Colonic mucosa (tissue), 4 donors: ENCODE measurements at regions not wholly inside any gene's neighbourhood (a gene's known extent, or its start where the extent isn't known, plus 50 kb on each side); places are given as distances from the start of the nearest gene placed in this dataset.

ENCODE experiments used
- DNase-seq: peaks from one replicate; pipeline ENCODE4 v3.0.0-alpha.2; 2020
- H3K27ac ChIP-seq: fragments of 200-600 bp; one replicate; pipeline ENCODE4 v1.8.0; 2021
- H3K27me3 ChIP-seq: fragments of 200-600 bp; one replicate; pipeline ENCODE4 v1.8.0; 2021
- H3K36me3 ChIP-seq: fragments of 200-600 bp; one replicate; pipeline ENCODE4 v1.8.0; 2021
- H3K4me1 ChIP-seq: fragments of 200-600 bp; one replicate; pipeline ENCODE4 v1.8.0; 2021; ENCODE audit warnings: mild to moderate bottlenecking
- H3K4me3 ChIP-seq: fragments of 200-600 bp; one replicate; pipeline ENCODE4 v1.8.0; 2021
- H3K9ac ChIP-seq, 2 donors: one replicate each; pipeline ENCODE4 v1.7.0; 2013; ENCODE audit warnings: control low read depth in 2 of 2, low read depth in 2 of 2, low read length in 2 of 2
- H3K9me3 ChIP-seq: fragments of 200-600 bp; one replicate; pipeline ENCODE4 v1.8.0; 2021
- intact Hi-C: fragments of 100-400 bp; cut with DNase I; formaldehyde crosslinking; loops from one replicate; pipeline ENCODE4 v1.14.1; 2022
- TF ChIP-seq, protein P1 (sequence below): fragments of 200-600 bp; IDR thresholded peaks from one replicate; pipeline ENCODE4 v1.8.0; 2022; ENCODE audit warnings: antibody characterized with exemption, mild to moderate bottlenecking
- donor health status: healthy.
- donor health status: DM: no; HTN: no; CAD: no.
- donor health status: DM: no; HTN: no; CAD: no.

DNA sequence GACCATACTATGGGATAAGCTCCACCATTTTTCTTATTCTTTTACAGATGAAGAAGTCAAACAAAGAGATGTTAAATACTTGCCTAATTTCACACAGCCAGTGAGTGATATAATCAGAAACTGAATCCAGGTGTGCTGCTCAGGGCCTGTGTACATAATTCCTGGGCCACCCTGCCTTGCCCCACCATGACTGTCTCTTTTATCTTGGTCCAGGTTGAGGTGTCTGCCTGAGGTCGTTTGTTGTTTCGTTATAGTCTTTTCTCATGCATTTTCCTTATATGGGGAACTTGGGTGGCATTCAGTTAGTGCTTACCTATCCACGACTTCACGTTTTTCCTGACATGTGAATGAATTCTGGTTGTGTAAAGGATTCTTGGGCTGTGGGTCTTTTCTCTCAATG, 277.6 kb downstream of the COL12A1 start:
- no peaks in the 10 kb centered on the region for H3K27me3 ChIP-seq
- no peaks in the 10 kb centered on the region for H3K36me3 ChIP-seq

DNA sequence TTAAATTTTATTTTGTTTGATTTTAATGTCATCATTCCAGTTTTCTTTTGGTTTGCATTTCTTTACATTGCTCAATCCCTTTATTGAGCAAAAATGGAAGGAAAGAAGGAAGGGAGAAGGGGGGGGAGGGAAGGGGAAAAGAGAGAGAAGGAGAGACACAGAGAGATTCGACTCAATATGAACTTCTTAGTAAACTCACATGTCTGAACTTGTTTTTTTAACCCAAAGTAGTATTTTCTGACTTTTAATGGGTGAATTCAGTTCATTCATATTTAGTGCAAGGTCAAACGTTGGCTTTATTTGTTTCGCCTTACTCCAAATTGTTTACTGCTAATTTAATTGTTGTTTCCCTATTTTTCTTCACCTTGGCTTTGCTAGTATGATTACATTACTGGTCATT, 278.6 kb downstream of the COL12A1 start:
- no peaks in the 10 kb centered on the region for H3K36me3 ChIP-seq
- H3K9ac ChIP-seq, result no peak overlapping the region
- no peaks in the 10 kb centered on the region for H3K9me3 ChIP-seq
- DNase-seq, result no peak
- no peak overlapping the region for H3K4me3 ChIP-seq
- no peak overlapping the region for H3K27ac ChIP-seq
- no peaks in the 10 kb centered on the region for H3K4me1 ChIP-seq
- TF ChIP-seq, protein P1, sequence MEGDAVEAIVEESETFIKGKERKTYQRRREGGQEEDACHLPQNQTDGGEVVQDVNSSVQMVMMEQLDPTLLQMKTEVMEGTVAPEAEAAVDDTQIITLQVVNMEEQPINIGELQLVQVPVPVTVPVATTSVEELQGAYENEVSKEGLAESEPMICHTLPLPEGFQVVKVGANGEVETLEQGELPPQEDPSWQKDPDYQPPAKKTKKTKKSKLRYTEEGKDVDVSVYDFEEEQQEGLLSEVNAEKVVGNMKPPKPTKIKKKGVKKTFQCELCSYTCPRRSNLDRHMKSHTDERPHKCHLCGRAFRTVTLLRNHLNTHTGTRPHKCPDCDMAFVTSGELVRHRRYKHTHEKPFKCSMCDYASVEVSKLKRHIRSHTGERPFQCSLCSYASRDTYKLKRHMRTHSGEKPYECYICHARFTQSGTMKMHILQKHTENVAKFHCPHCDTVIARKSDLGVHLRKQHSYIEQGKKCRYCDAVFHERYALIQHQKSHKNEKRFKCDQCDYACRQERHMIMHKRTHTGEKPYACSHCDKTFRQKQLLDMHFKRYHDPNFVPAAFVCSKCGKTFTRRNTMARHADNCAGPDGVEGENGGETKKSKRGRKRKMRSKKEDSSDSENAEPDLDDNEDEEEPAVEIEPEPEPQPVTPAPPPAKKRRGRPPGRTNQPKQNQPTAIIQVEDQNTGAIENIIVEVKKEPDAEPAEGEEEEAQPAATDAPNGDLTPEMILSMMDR, result no peak
- H3K27me3 ChIP-seq, result no peaks in the 10 kb centered on the region
- intact Hi-C loops, result no loop called here

More for the DNA sequence above, 277.6 kb downstream of the COL12A1 start:
- no peak for DNase-seq
- Histone ChIP-seq H3K4me1 (no peaks in the 10 kb centered on the region), H3K9me3 (no peaks in the 10 kb centered on the region), H3K27ac (no peak overlapping the region), H3K4me3 (no peak overlapping the region), H3K9ac (no peak overlapping the region)
- intact Hi-C loops, result no loop called here
- TF ChIP-seq, protein P1, result no peak

DNA sequence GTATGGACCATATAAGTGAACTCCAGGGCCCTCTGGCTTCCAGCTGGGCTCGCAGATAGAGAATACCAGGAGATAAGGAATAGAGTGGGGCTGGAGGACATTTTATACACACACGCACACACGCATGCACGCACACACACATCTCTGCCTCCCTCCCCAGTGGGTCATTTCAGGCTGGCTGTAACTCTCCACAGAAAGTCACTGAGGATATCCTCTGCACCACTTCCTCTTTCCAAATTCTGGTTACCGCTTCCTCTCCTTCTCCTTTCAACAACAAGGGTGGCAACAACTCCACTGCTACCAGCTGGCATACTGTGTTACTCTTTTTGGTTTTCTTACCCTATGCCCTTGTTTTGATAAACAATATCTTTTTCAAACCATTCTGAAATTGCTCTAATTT, 280.2 kb downstream of the COL12A1 start:
- no peaks in the 10 kb centered on the region for H3K27me3 ChIP-seq
- H3K4me1 ChIP-seq, result no peaks in the 10 kb centered on the region
- H3K9me3 ChIP-seq, result no peaks in the 10 kb centered on the region
- DNase-seq, result no peak
- H3K9ac ChIP-seq, result no peak overlapping the region
- TF ChIP-seq, protein P1, result no peak
- no peak overlapping the region for H3K4me3 ChIP-seq
- no peaks in the 10 kb centered on the region for H3K36me3 ChIP-seq
- intact Hi-C loops, result no loop called here
- H3K27ac ChIP-seq, result no peak overlapping the region

DNA sequence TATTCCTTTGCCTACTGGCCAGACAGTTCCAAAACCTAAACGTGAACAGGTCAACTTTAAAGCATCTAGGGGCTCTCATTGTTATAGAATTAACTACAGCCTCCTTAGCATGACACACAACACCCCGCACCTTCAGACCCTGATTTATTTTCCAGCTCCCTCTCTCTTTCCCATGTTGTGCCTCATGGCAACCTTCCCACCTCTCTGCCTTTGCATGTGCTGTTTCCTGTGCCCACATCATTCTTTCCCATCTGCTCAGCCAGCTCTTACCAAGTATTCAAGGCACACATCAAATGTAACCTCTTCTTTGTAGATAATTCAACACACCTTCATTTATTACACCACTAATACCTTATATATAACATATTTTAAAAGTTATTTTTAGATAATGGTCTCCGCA, 291.0 kb downstream of the COL12A1 start:
- intact Hi-C loops, result no loop called here

DNA sequence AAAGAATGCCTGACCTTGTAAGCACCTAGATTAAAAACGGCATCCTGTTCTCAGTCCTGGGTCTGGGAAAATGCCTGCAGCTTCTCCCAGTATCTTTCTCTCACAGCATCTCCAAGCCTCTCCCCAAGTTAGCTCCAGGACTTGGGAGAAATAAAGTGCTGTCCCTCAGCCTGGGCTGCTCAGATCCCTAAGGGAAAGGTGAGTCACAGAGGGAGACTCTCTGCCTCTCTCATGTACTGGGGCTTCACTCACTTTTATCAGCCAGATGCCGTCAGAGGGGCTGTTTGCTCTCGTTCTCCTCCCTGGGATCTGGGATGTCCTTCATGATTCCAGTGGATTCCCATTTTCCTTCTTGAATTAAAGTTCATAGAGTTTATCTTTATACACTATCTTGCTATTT, 293.6 kb downstream of the COL12A1 start:
- DNase-seq, result no peak
- H3K27me3 ChIP-seq, result no peaks in the 10 kb centered on the region
- no peaks in the 10 kb centered on the region for H3K9me3 ChIP-seq
- H3K9ac ChIP-seq, result no peak overlapping the region
- H3K4me1 ChIP-seq, result no peaks in the 10 kb centered on the region
- no peaks in the 10 kb centered on the region for H3K36me3 ChIP-seq
- no peak overlapping the region for H3K27ac ChIP-seq
- TF ChIP-seq, protein P1, result no peak
- no peak overlapping the region for H3K4me3 ChIP-seq
- intact Hi-C loops, result no loop called here

More for the DNA sequence above, 291.0 kb downstream of the COL12A1 start:
- DNase-seq, result no peak
- Histone ChIP-seq H3K9me3 (no peaks in the 10 kb centered on the region), H3K4me1 (no peaks in the 10 kb centered on the region), H3K36me3 (no peaks in the 10 kb centered on the region), H3K27me3 (no peaks in the 10 kb centered on the region), H3K27ac (no peak overlapping the region), H3K9ac (no peak overlapping the region), H3K4me3 (no peak overlapping the region)
- TF ChIP-seq, protein P1, result no peak

DNA sequence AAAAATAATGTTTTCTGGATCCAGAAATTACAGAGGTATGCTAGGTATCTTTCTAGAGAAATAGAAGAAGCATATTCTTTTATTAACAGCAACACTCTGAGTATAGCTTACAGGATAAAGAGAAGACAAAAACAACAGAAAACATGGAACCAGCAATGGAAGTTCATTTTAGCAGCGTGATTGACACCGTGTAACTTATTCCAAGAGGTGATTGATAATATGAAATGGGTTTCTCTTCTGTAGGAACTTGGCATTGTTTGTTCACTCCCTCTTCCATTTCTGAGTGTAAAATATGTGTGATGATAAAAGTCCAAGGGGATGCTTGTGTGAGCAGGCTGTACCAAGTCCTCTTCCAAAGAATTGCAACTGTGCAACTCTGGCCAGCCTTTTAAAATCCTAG, 303.0 kb downstream of the COL12A1 start:
- H3K27ac ChIP-seq, result no peak overlapping the region
- H3K4me3 ChIP-seq, result no peak overlapping the region
- DNase-seq, result no peak
- H3K9ac ChIP-seq, result no peak overlapping the region
- intact Hi-C loops, result no loop called here
- TF ChIP-seq, protein P1, result no peak
- no peaks in the 10 kb centered on the region for H3K4me1 ChIP-seq
- no peaks in the 10 kb centered on the region for H3K36me3 ChIP-seq
- no peaks in the 10 kb centered on the region for H3K27me3 ChIP-seq
- no peaks in the 10 kb centered on the region for H3K9me3 ChIP-seq
